ENCODE measurements at regions not wholly inside any gene's neighbourhood (a gene's known extent, or its start where the extent isn't known, plus 50 kb on each side); places are given as distances from the start of the nearest gene placed in this dataset.

- no peak for DNase-seq
Measured at GRCh38 chr11:13225038-13226001, 52.3 kb upstream of the BMAL1 start.

GRCh38 chr11:13227676-13228255, 49.8 kb upstream of the BMAL1 start:
- no peak for DNase-seq

Data from inflammatory macrophage treated with lipopolysaccharide for 1 hour (primary cell).